ENCODE measurements at regions not wholly inside any gene's neighbourhood (a gene's known extent, or its start where the extent isn't known, plus 50 kb on each side); places are given as distances from the start of the nearest gene placed in this dataset.

GRCh38 chr10:62492870-62493180 is 118.7 kb downstream of the ZNF365 start:
- TF ChIP-seq POLR2AphosphoS5 (IDR thresholded peaks at IDR 0.05; ENCODE audit: low read depth, low read length): no peak
- TF ChIP-seq, protein P1, sequence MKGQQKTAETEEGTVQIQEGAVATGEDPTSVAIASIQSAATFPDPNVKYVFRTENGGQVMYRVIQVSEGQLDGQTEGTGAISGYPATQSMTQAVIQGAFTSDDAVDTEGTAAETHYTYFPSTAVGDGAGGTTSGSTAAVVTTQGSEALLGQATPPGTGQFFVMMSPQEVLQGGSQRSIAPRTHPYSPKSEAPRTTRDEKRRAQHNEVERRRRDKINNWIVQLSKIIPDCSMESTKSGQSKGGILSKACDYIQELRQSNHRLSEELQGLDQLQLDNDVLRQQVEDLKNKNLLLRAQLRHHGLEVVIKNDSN (IDR thresholded peaks at IDR 0.05; ENCODE audit: borderline replicate concordance, low read depth): no peak
- no peak for TF ChIP-seq CTCF (IDR thresholded peaks at IDR 0.05)
- TF ChIP-seq EZH2phosphoT487 (IDR thresholded peaks at IDR 0.05; ENCODE audit: borderline replicate concordance, low read depth): no peak
- no peak for TF ChIP-seq MAX (IDR thresholded peaks at IDR 0.05; ENCODE audit: low read depth)
- TF ChIP-seq TAF1 (IDR thresholded peaks at IDR 0.05; ENCODE audit: borderline replicate concordance, low read depth, low read length): no peak
- no peak for TF ChIP-seq RFX5 (IDR thresholded peaks at IDR 0.05; ENCODE audit: low read length)
- no peak for TF ChIP-seq EP300 (IDR thresholded peaks at IDR 0.05; ENCODE audit: borderline replicate concordance in 1 of 2, low read depth in 1 of 2, low read length in 1 of 2)
- no peak for TF ChIP-seq RCOR1 (IDR thresholded peaks at IDR 0.05; ENCODE audit: low read length)

Data from SK-N-SH (cell line).